HL-60 (cell line): ENCODE measurements at regions not wholly inside any gene's neighbourhood (a gene's known extent, or its start where the extent isn't known, plus 50 kb on each side); places are given as distances from the start of the nearest gene placed in this dataset.

ENCODE experiments used
- CTCF ChIP-seq: IDR thresholded peaks from one replicate; pipeline ENCODE4 v1.5.1; 2011; ENCODE audit warnings: low read length, control low read depth, inconsistent platforms; ENCODE audit not compliant: insufficient read depth
- GABPA ChIP-seq: IDR thresholded peaks from 2 replicates; pipeline ENCODE4 v1.6.1; 2012; ENCODE audit warnings: low read depth
- POLR2AphosphoS5 ChIP-seq: IDR thresholded peaks from 2 replicates; pipeline ENCODE4 v1.6.1; 2012; ENCODE audit warnings: low read depth
- REST ChIP-seq: IDR thresholded peaks from 2 replicates; pipeline ENCODE4 v1.6.1; 2012; ENCODE audit warnings: low read depth; ENCODE audit not compliant: insufficient replicate concordance
- SPI1 ChIP-seq: IDR thresholded peaks from 2 replicates; pipeline ENCODE4 v1.6.1; 2012; ENCODE audit warnings: low read depth, mild to moderate bottlenecking, borderline replicate concordance

GRCh38 chr16:86762095-86762494 is 183.7 kb downstream of the FOXL1 start:
- no peak for TF ChIP-seq CTCF
- no peak for TF ChIP-seq POLR2AphosphoS5
- TF ChIP-seq REST = no peak
- no peak for TF ChIP-seq GABPA
- TF ChIP-seq SPI1 = no peak
